K562 (cell line): ENCODE measurements at regions not wholly inside any gene's neighbourhood (a gene's known extent, or its start where the extent isn't known, plus 50 kb on each side); places are given as distances from the start of the nearest gene placed in this dataset.

Source experiments
- FOXP1 ChIP-seq: sonication (generic); formaldehyde crosslinking; IDR thresholded peaks from 2 replicates; pipeline ENCODE4 v1.8.0; 2022; ENCODE audit warnings: mild to moderate bottlenecking, missing genetic modification reagents
- LARP7 ChIP-seq: fragments of 450-650 bp; IDR thresholded peaks from 2 replicates; pipeline ENCODE4 v1.6.1; 2016
- MAX ChIP-seq: sonication (generic); formaldehyde crosslinking; IDR thresholded peaks from 2 replicates; pipeline ENCODE4 v1.9.0; 2022; ENCODE audit warnings: mild to moderate bottlenecking, missing genetic modification reagents
- NFYB ChIP-seq: IDR thresholded peaks from 2 replicates; pipeline ENCODE4 v1.6.1; 2011; ENCODE audit warnings: mild to moderate bottlenecking, moderate library complexity; ENCODE audit not compliant: insufficient read length; ENCODE audit errors: extremely low read depth
- ZBTB33 ChIP-seq: sonication (generic); formaldehyde crosslinking; IDR thresholded peaks from 2 replicates; pipeline ENCODE4 v1.8.1; 2023; ENCODE audit warnings: mild to moderate bottlenecking, missing genetic modification reagents
- ZBTB49 ChIP-seq: sonication (generic); formaldehyde crosslinking; IDR thresholded peaks from 2 replicates; pipeline ENCODE4 v1.8.0; 2022; ENCODE audit warnings: missing genetic modification reagents, mild to moderate bottlenecking, borderline replicate concordance
- ZFX ChIP-seq: sonication (generic); formaldehyde crosslinking; IDR thresholded peaks from 2 replicates; pipeline ENCODE4 v1.8.0; 2022; ENCODE audit warnings: mild to moderate bottlenecking, missing genetic modification reagents, moderate library complexity
- TF ChIP-seq, protein P1 (sequence below): IDR thresholded peaks from 3 replicates; pipeline ENCODE4 v1.6.1; 2011; ENCODE audit warnings: borderline replicate concordance, mild to moderate bottlenecking, moderate library complexity; ENCODE audit not compliant: insufficient read length; ENCODE audit errors: extremely low read depth
- TF ChIP-seq, protein P2 (sequence below), 3 experiments: IDR thresholded peaks in 2 of 3; conservative IDR thresholded peaks in 1 of 3; 2 replicates each; pipeline ENCODE4 v1.5.1; 2011 to 2012; ENCODE audit warnings: low read length in 3 of 3, mild to moderate bottlenecking in 3 of 3, control low read depth in 2 of 3, improper control_type of control experiment in 1 of 3, inconsistent platforms in 1 of 3, low read depth in 1 of 3, mixed read lengths in 1 of 3, moderate library complexity in 1 of 3; ENCODE audit not compliant: insufficient read depth in 2 of 3

GRCh38 chrX:149267878-149268813 is 237.0 kb downstream of the IDS start (continued):
- TF ChIP-seq, protein P1, sequence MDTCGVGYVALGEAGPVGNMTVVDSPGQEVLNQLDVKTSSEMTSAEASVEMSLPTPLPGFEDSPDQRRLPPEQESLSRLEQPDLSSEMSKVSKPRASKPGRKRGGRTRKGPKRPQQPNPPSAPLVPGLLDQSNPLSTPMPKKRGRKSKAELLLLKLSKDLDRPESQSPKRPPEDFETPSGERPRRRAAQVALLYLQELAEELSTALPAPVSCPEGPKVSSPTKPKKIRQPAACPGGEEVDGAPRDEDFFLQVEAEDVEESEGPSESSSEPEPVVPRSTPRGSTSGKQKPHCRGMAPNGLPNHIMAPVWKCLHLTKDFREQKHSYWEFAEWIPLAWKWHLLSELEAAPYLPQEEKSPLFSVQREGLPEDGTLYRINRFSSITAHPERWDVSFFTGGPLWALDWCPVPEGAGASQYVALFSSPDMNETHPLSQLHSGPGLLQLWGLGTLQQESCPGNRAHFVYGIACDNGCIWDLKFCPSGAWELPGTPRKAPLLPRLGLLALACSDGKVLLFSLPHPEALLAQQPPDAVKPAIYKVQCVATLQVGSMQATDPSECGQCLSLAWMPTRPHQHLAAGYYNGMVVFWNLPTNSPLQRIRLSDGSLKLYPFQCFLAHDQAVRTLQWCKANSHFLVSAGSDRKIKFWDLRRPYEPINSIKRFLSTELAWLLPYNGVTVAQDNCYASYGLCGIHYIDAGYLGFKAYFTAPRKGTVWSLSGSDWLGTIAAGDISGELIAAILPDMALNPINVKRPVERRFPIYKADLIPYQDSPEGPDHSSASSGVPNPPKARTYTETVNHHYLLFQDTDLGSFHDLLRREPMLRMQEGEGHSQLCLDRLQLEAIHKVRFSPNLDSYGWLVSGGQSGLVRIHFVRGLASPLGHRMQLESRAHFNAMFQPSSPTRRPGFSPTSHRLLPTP = no peak
- TF ChIP-seq NFYB = no peak
- TF ChIP-seq ZBTB33 (CRISPR knock-in tag) = no peak
- no peak for TF ChIP-seq MAX (CRISPR knock-in tag)
- TF ChIP-seq ZBTB49 (CRISPR knock-in tag) = no peak
- TF ChIP-seq ZFX (CRISPR knock-in tag) = no peak
- no peak for TF ChIP-seq FOXP1 (CRISPR knock-in tag)
- TF ChIP-seq LARP7 = no peak
- TF ChIP-seq, protein P2, sequence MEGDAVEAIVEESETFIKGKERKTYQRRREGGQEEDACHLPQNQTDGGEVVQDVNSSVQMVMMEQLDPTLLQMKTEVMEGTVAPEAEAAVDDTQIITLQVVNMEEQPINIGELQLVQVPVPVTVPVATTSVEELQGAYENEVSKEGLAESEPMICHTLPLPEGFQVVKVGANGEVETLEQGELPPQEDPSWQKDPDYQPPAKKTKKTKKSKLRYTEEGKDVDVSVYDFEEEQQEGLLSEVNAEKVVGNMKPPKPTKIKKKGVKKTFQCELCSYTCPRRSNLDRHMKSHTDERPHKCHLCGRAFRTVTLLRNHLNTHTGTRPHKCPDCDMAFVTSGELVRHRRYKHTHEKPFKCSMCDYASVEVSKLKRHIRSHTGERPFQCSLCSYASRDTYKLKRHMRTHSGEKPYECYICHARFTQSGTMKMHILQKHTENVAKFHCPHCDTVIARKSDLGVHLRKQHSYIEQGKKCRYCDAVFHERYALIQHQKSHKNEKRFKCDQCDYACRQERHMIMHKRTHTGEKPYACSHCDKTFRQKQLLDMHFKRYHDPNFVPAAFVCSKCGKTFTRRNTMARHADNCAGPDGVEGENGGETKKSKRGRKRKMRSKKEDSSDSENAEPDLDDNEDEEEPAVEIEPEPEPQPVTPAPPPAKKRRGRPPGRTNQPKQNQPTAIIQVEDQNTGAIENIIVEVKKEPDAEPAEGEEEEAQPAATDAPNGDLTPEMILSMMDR (IDR thresholded peaks at IDR 0.05 in 2 of 3, conservative IDR thresholded peaks at IDR 0.05 in 1 of 3; ENCODE audit: insufficient read depth in 2 of 3, low read depth in 1 of 3, low read length in 3 of 3) = no peak
